ENCODE measurements at regions not wholly inside any gene's neighbourhood (a gene's known extent, or its start where the extent isn't known, plus 50 kb on each side); places are given as distances from the start of the nearest gene placed in this dataset.

- dilution Hi-C loops (cut with MboI; ENCODE audit: extremely low pct_ligation_motif_present, low sequenced_read_pairs) = no loop called here
- no peak for DNase-seq (ENCODE audit: low read depth, low spot score)
Measured at GRCh38 chr3:11698326-11699082, 54.8 kb upstream of the VGLL4 start.

GRCh38 chr3:11697701-11698100 lies 54.0 kb upstream of the VGLL4 start:
- TF ChIP-seq EZH2 (IDR thresholded peaks at IDR 0.05; ENCODE audit: low read length) (no peak), CTCF (optimal IDR thresholded peaks at IDR 0.05 in 1 of 3, IDR thresholded peaks at IDR 0.05 in 1 of 3, conservative IDR thresholded peaks at IDR 0.05 in 1 of 3; ENCODE audit: extremely low read depth in 1 of 3, insufficient read depth in 2 of 3, low read length in 3 of 3) (no peak)
- Histone ChIP-seq H2AFZ (ENCODE audit: control insufficient read depth, low read length) (no peak overlapping the region), H3K4me1 (ENCODE audit: control insufficient read depth, extremely low read depth, insufficient read depth, low read length) (peaks cover 19% of the 10 kb centered on the region), H3K79me2 (ENCODE audit: control insufficient read depth, insufficient read depth, low read length) (peaks cover 72% of the 10 kb centered on the region), H3K9me1 (ENCODE audit: control insufficient read depth, extremely low read depth, insufficient read depth, low read length) (peaks cover 2% of the 10 kb centered on the region), H4K20me1 (ENCODE audit: control insufficient read depth, extremely low read depth, insufficient read depth, low read length) (no peaks in the 10 kb centered on the region), H3K4me2 (ENCODE audit: control insufficient read depth, extremely low read depth, insufficient read depth, low read depth, low read length) (no peak overlapping the region), H3K9me3 (ENCODE audit: control insufficient read depth, low read depth, low read length) (no peaks in the 10 kb centered on the region), H3K36me3 (ENCODE audit: control insufficient read depth in 2 of 2, extremely low read depth in 1 of 2, insufficient read depth in 2 of 2, low read length in 2 of 2) (peaks cover 5 to 20% of the 10 kb centered on the region in 2 experiments), H3K27me3 (ENCODE audit: control insufficient read depth, extremely low read depth, insufficient read depth, low read length) (no peaks in the 10 kb centered on the region), H3K9ac (ENCODE audit: control insufficient read depth, extremely low read depth, insufficient read depth, low read length) (no peak overlapping the region), H3K27ac (ENCODE audit: control insufficient read depth, insufficient read depth, low read length) (peak overlapping the region; percentile 80), H3K4me3 (ENCODE audit: control insufficient read depth in 2 of 3, extremely low read depth in 1 of 3, insufficient read depth in 2 of 3, low read depth in 1 of 3, low read length in 3 of 3) (no peak overlapping the region)
- dilution Hi-C loops (cut with MboI; ENCODE audit: extremely low pct_ligation_motif_present, low sequenced_read_pairs) = no loop called here
- no peak for DNase-seq (ENCODE audit: low read depth, low spot score)
- peak; percentile 5 for FAIRE-seq

More at GRCh38 chr3:11698326-11699082, 54.8 kb upstream of the VGLL4 start:
- Histone ChIP-seq H3K4me3 (ENCODE audit: control insufficient read depth in 2 of 3, extremely low read depth in 1 of 3, insufficient read depth in 2 of 3, low read depth in 1 of 3, low read length in 3 of 3) (no peak overlapping the region), H3K27ac (ENCODE audit: control insufficient read depth, insufficient read depth, low read length) (peak overlapping the region; percentile 80), H2AFZ (ENCODE audit: control insufficient read depth, low read length) (no peak overlapping the region), H3K79me2 (ENCODE audit: control insufficient read depth, insufficient read depth, low read length) (peaks cover 68% of the 10 kb centered on the region), H3K9ac (ENCODE audit: control insufficient read depth, extremely low read depth, insufficient read depth, low read length) (peak overlapping the region; percentile 49), H3K9me1 (ENCODE audit: control insufficient read depth, extremely low read depth, insufficient read depth, low read length) (peaks cover 1% of the 10 kb centered on the region), H3K4me2 (ENCODE audit: control insufficient read depth, extremely low read depth, insufficient read depth, low read depth, low read length) (peak overlapping the region; percentile 50), H3K9me3 (ENCODE audit: control insufficient read depth, low read depth, low read length) (no peaks in the 10 kb centered on the region), H4K20me1 (ENCODE audit: control insufficient read depth, extremely low read depth, insufficient read depth, low read length) (no peaks in the 10 kb centered on the region), H3K36me3 (ENCODE audit: control insufficient read depth in 2 of 2, extremely low read depth in 1 of 2, insufficient read depth in 2 of 2, low read length in 2 of 2) (peaks cover 5 to 14% of the 10 kb centered on the region in 2 experiments), H3K27me3 (ENCODE audit: control insufficient read depth, extremely low read depth, insufficient read depth, low read length) (no peaks in the 10 kb centered on the region), H3K4me1 (ENCODE audit: control insufficient read depth, extremely low read depth, insufficient read depth, low read length) (peaks cover 27% of the 10 kb centered on the region)
- no peak for FAIRE-seq
- TF ChIP-seq CTCF (optimal IDR thresholded peaks at IDR 0.05 in 1 of 3, IDR thresholded peaks at IDR 0.05 in 1 of 3, conservative IDR thresholded peaks at IDR 0.05 in 1 of 3; ENCODE audit: extremely low read depth in 1 of 3, insufficient read depth in 2 of 3, low read length in 3 of 3) (no peak), EZH2 (IDR thresholded peaks at IDR 0.05; ENCODE audit: low read length) (no peak)

Data from keratinocyte (primary cell).